Neural cell (in vitro differentiated cells): ENCODE measurements at regions not wholly inside any gene's neighbourhood (a gene's known extent, or its start where the extent isn't known, plus 50 kb on each side); places are given as distances from the start of the nearest gene placed in this dataset.

Experiments
- CTCF ChIP-seq: fragments of 450-650 bp; IDR thresholded peaks from 2 replicates; pipeline ENCODE4 v1.5.1; 2014; ENCODE audit warnings: antibody characterized with exemption, mild to moderate bottlenecking, moderate library complexity; ENCODE audit not compliant: poor library complexity, severe bottlenecking
- EP300 ChIP-seq: fragments of 450-650 bp; conservative IDR thresholded peaks from 2 replicates; pipeline ENCODE4 v1.6.1; 2014; ENCODE audit warnings: antibody characterized with exemption, mild to moderate bottlenecking, moderate library complexity; ENCODE audit not compliant: poor library complexity, severe bottlenecking
- POLR2AphosphoS5 ChIP-seq: IDR thresholded peaks from 2 replicates; pipeline ENCODE4 v1.6.1; 2012
- RAD21 ChIP-seq: fragments of 450-650 bp; conservative IDR thresholded peaks from 2 replicates; pipeline ENCODE4 v1.6.1; 2014; ENCODE audit warnings: antibody characterized with exemption, mild to moderate bottlenecking, moderate library complexity
- REST ChIP-seq: IDR thresholded peaks from 2 replicates; pipeline ENCODE4 v1.6.1; 2012; ENCODE audit warnings: borderline replicate concordance

- no peak for TF ChIP-seq POLR2AphosphoS5
- TF ChIP-seq EP300, result no peak
- TF ChIP-seq CTCF, result no peak
- TF ChIP-seq REST, result no peak
- TF ChIP-seq RAD21, result no peak
Measured at GRCh38 chr11:134500621-134501020, 88.6 kb upstream of the B3GAT1 start.
